Activated CD8-positive, alpha-beta T cell treated with anti-CD3 and anti-CD28 coated beads for 36 hours (primary cell): ENCODE measurements at regions not wholly inside any gene's neighbourhood (a gene's known extent, or its start where the extent isn't known, plus 50 kb on each side); places are given as distances from the start of the nearest gene placed in this dataset.

Experiments used
- ATAC-seq: fragments of 200-7000 bp; cut with Tn5 transposase; one replicate; pipeline ENCODE4 v1.10.0; 2021; ENCODE audit warnings: mild to moderate bottlenecking, moderate library complexity
- CTCF ChIA-PET: fragments of 350-600 bp; sonication (Branson Sonifier 250); formaldehyde crosslinking; loops from one replicate; lab custom pipeline; 2021; ENCODE audit warnings: antibody characterized with exemption; lab: Charles Lee
- POLR2A ChIA-PET: fragments of 350-600 bp; sonication (Branson Sonifier 250); formaldehyde crosslinking; loops from one replicate; lab custom pipeline; 2021; ENCODE audit warnings: antibody characterized with exemption; lab: Charles Lee
- DNase-seq: peaks from one replicate; pipeline ENCODE4 v3.0.0-alpha.2; 2020
- H3K27ac Mint-ChIP-seq: one replicate; pipeline ENCODE4 v1.8.0; 2021; ENCODE audit warnings: mild to moderate bottlenecking, mixed read lengths
- H3K27me3 Mint-ChIP-seq: one replicate; pipeline ENCODE4 v1.8.0; 2021; ENCODE audit warnings: mixed read lengths
- H3K36me3 Mint-ChIP-seq: one replicate; pipeline ENCODE4 v1.8.0; 2021; ENCODE audit warnings: low read depth, mixed read lengths
- H3K4me1 Mint-ChIP-seq: one replicate; pipeline ENCODE4 v1.8.0; 2021; ENCODE audit warnings: low read depth, mixed read lengths
- H3K4me3 Mint-ChIP-seq: one replicate; pipeline ENCODE4 v1.8.0; 2021; ENCODE audit warnings: mild to moderate bottlenecking, moderate library complexity, mixed read lengths
- H3K9me3 Mint-ChIP-seq: one replicate; pipeline ENCODE4 v1.8.0; 2021; ENCODE audit warnings: mixed read lengths
- intact Hi-C: fragments of 100-400 bp; cut with micrococcal nuclease; formaldehyde crosslinking; loops from one replicate; pipeline ENCODE4 v1.10.0; 2022
- TF ChIP-seq, protein P1 (sequence below): fragments of 200-600 bp; IDR thresholded peaks from one replicate; pipeline ENCODE4 v1.8.0; 2022; ENCODE audit warnings: antibody characterized with exemption, mild to moderate bottlenecking

DNA sequence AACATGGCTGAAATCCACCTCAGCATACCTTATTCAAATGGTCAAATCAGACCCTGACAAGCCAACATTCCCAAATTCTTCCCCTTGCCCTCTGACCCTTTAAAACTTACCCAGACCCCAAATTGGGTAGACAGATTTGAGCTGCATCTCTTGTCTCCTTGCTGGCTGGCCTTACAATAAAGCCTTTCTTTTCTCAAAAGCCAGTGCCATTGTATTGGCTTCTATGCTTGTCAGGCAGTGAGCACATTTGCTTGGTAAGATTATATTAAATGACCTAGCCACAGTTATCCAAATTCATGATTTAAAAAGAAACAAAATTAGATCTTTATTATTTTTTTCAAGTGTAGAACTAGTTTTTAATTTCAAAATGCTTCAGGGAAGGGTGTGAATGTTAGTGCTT, 67.8 kb upstream of the FAM83B start:
- TF ChIP-seq, protein P1, sequence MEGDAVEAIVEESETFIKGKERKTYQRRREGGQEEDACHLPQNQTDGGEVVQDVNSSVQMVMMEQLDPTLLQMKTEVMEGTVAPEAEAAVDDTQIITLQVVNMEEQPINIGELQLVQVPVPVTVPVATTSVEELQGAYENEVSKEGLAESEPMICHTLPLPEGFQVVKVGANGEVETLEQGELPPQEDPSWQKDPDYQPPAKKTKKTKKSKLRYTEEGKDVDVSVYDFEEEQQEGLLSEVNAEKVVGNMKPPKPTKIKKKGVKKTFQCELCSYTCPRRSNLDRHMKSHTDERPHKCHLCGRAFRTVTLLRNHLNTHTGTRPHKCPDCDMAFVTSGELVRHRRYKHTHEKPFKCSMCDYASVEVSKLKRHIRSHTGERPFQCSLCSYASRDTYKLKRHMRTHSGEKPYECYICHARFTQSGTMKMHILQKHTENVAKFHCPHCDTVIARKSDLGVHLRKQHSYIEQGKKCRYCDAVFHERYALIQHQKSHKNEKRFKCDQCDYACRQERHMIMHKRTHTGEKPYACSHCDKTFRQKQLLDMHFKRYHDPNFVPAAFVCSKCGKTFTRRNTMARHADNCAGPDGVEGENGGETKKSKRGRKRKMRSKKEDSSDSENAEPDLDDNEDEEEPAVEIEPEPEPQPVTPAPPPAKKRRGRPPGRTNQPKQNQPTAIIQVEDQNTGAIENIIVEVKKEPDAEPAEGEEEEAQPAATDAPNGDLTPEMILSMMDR = no peak
- no peak for ATAC-seq
- H3K9me3 Mint-ChIP-seq = no peaks in the 10 kb centered on the region
- no peak overlapping the region for H3K4me3 Mint-ChIP-seq
- no peaks in the 10 kb centered on the region for H3K4me1 Mint-ChIP-seq
- ChIA-PET CTCF (no interaction called here), POLR2A (no interaction called here)
- no peak overlapping the region for H3K27ac Mint-ChIP-seq
- intact Hi-C loops = no loop called here
- H3K36me3 Mint-ChIP-seq = no peaks in the 10 kb centered on the region
- DNase-seq = no peak
- no peaks in the 10 kb centered on the region for H3K27me3 Mint-ChIP-seq

DNA sequence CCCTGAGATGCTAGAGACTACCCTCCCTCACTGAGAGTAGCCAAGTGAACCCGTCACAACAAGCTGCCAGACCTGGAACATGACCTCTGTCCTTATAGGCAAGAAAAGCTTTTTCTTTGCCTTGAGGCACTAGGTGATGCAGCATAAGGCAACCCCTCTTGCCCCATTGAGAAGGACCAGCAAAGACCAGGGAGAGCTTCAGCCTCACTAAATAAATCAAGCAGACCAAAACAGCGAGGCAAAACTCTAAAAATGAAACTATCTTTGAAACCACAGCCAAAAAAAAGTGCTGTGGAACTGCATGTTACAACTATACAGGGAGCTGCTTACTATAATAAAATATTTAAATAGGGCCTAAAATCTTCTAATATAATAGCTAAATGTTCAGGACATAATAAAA, 62.6 kb upstream of the FAM83B start:
- no peak overlapping the region for H3K27ac Mint-ChIP-seq
- H3K4me3 Mint-ChIP-seq = no peak overlapping the region
- CTCF ChIA-PET = no interaction called here

DNA sequence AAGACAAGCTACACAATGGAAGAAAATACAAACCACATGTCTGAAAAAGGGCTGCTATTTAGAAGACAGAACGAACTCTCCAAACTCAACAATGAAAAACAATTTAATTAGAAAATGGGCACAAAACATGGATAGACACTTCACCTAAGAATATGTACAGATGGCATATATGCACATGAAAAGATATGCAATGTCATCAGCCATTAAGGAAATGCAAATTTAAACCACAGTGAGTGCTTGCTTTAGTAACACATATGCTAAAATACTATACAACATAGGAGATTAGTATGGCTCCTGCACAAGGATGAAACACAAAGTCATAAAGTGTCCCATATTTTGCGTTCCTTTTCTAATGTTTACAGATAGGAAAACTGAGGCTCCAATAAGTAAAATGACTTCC, 60.4 kb upstream of the FAM83B start:
- peaks cover 5% of the 10 kb centered on the region for H3K9me3 Mint-ChIP-seq
- H3K36me3 Mint-ChIP-seq = no peaks in the 10 kb centered on the region
- ChIA-PET POLR2A (no interaction called here), CTCF (no interaction called here)
- no peaks in the 10 kb centered on the region for H3K4me1 Mint-ChIP-seq
- DNase-seq = no peak
- no peak overlapping the region for H3K4me3 Mint-ChIP-seq
- no peaks in the 10 kb centered on the region for H3K27me3 Mint-ChIP-seq
- no peak for ATAC-seq
- TF ChIP-seq, protein P1 = no peak
- H3K27ac Mint-ChIP-seq = no peak overlapping the region
- intact Hi-C loops = no loop called here

More for the DNA sequence above, 62.6 kb upstream of the FAM83B start:
- Mint-ChIP-seq H3K9me3 (peaks cover 5% of the 10 kb centered on the region), H3K4me1 (no peaks in the 10 kb centered on the region), H3K27me3 (no peaks in the 10 kb centered on the region), H3K36me3 (no peaks in the 10 kb centered on the region)
- POLR2A ChIA-PET = no interaction called here
- TF ChIP-seq, protein P1 = no peak
- intact Hi-C loops = no loop called here
- DNase-seq (no peak), ATAC-seq (no peak)

DNA sequence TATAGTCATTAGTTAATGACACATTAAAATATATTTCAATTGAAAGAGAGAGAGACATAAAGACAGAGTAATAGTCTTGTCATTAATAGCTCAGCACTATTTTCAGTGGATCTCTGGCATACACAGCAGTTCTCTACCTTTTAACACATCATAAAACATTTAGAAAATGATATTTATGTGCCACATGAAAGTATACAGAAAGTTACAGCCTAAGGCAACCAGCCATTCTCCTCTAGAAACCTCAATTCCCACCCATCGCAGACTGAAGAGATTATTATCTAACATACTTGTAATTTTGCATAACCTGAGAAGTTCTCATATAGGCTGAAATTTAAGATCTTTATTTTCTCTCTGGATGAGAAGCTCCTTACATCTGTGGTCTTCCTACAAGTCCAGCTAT, 58.7 kb upstream of the FAM83B start:
- no peak overlapping the region for H3K4me3 Mint-ChIP-seq

More for the DNA sequence above, 58.7 kb upstream of the FAM83B start:
- intact Hi-C loops = no loop called here
- ATAC-seq = no peak
- no peak for DNase-seq
- TF ChIP-seq, protein P1 = no peak
- Mint-ChIP-seq H3K9me3 (peaks cover 5% of the 10 kb centered on the region), H3K4me1 (no peaks in the 10 kb centered on the region), H3K36me3 (no peaks in the 10 kb centered on the region), H3K27ac (no peak overlapping the region), H3K27me3 (no peaks in the 10 kb centered on the region)
- ChIA-PET CTCF (no interaction called here), POLR2A (no interaction called here)
